HCT116 (cell line): ENCODE measurements at regions not wholly inside any gene's neighbourhood (a gene's known extent, or its start where the extent isn't known, plus 50 kb on each side); places are given as distances from the start of the nearest gene placed in this dataset.

Experiments
- ATAC-seq: fragments of 200-7000 bp; cut with Tn5 transposase; 2 replicates; pipeline ENCODE4 v1.9.1; 2020; ENCODE audit warnings: mild to moderate bottlenecking, moderate library complexity
- BruUV-seq: library from RNA; stranded (reverse); fragments of 400-500 nt; replicated peaks from 2 replicates; lab custom pipeline; 2021; lab: Mats Ljungman, UMichigan
- CTCF ChIA-PET: fragments of 300-600 bp; sonication (Branson Sonifier 250); formaldehyde crosslinking; loops from one replicate; lab custom pipeline; 2021; ENCODE audit warnings: antibody characterized with exemption; lab: Charles Lee
- POLR2A ChIA-PET: fragments of 300-600, 350-600 bp; sonication (Branson Sonifier 250); formaldehyde crosslinking; loops from one replicate; lab custom pipeline; 2021; ENCODE audit warnings: antibody characterized with exemption; lab: Charles Lee
- RAD21 ChIA-PET, 2 experiments: fragments of 300-600 bp; sonication (Branson Sonifier 250); formaldehyde crosslinking; loops; one replicate each; lab custom pipeline; 2023; ENCODE audit warnings: low total read pairs in 2 of 2; ENCODE audit not compliant: uncharacterized antibody in 2 of 2, unreplicated experiment in 2 of 2, low non-redundant PET in 1 of 2; lab: Charles Lee
- DNase-seq: peaks from one replicate; pipeline ENCODE4 v3.0.0-alpha.2; 2010; ENCODE audit warnings: low read depth, low spot score
- H2AFZ ChIP-seq: fragments of 200-600 bp; shearing (Covaris generic), sonication (generic); 2 replicates; pipeline ENCODE4 v1.6.1; 2017; ENCODE audit warnings: low read depth, mixed run types, mixed read lengths, antibody characterized with exemption, low read length; ENCODE audit not compliant: poor library complexity, severe bottlenecking
- H3K27ac ChIP-seq: 2 replicates; pipeline ENCODE4 v1.5.1; 2012; ENCODE audit warnings: low read depth, low read length
- H3K27me3 ChIP-seq: fragments of 200-600 bp; sonication (generic); 2 replicates; pipeline ENCODE4 v1.6.1; 2016; ENCODE audit warnings: mixed run types, low read length, mixed read lengths; ENCODE audit not compliant: insufficient read depth
- H3K36me3 ChIP-seq, 2 experiments: fragments of 200-500 bp in 1 of 2; fragments of 200-600 bp in 1 of 2; sonication (Bioruptor generic) in 1 of 2; sonication (generic) in 1 of 2; 2 replicates each; pipeline versions ENCODE4 v1.5.1 to v1.6.1; 2014 to 2016; ENCODE audit warnings: low read length in 2 of 2, inconsistent platforms in 1 of 2, mixed read lengths in 1 of 2, mixed run types in 1 of 2; ENCODE audit not compliant: insufficient read depth in 2 of 2, control insufficient read depth in 1 of 2
- H3K4me1 ChIP-seq, 2 experiments: fragments of 200-600 bp in 1 of 2; sonication (generic) in 1 of 2; 2 replicates each; pipeline versions ENCODE4 v1.5.1 to v1.6.1; 2012 to 2017; ENCODE audit warnings: low read length in 2 of 2, inconsistent platforms in 1 of 2, mild to moderate bottlenecking in 1 of 2, mixed read lengths in 1 of 2, mixed run types in 1 of 2, moderate library complexity in 1 of 2; ENCODE audit not compliant: insufficient read depth in 2 of 2, control insufficient read depth in 1 of 2
- H3K4me2 ChIP-seq: fragments of 200-600 bp; sonication (generic); 2 replicates; pipeline ENCODE4 v1.6.1; 2017; ENCODE audit warnings: mixed run types, low read length, mixed read lengths
- H3K4me3 ChIP-seq, 2 experiments: fragments of 200-600 bp in 1 of 2; sonication (generic) in 1 of 2; replicated peaks in 1 of 2; 2 replicates each; pipeline ENCODE4 v1.5.1; 2011 to 2016; ENCODE audit warnings: low read length in 2 of 2, control low read depth in 1 of 2, low read depth in 1 of 2, mild to moderate bottlenecking in 1 of 2, mixed read lengths in 1 of 2, mixed run types in 1 of 2
- H3K79me2 ChIP-seq: fragments of 200-600 bp; sonication (generic); 2 replicates; pipeline ENCODE4 v1.6.1; 2017; ENCODE audit warnings: mild to moderate bottlenecking, mixed run types, low read length, moderate library complexity, mixed read lengths; ENCODE audit not compliant: insufficient read depth
- H3K9ac ChIP-seq: fragments of 200-600 bp; sonication (generic); 2 replicates; pipeline ENCODE4 v1.6.1; 2016; ENCODE audit warnings: low read length, mixed read lengths
- H3K9me2 ChIP-seq: fragments of 200-600 bp; sonication (generic), shearing (Covaris generic); 2 replicates; pipeline ENCODE4 v1.6.1; 2017; ENCODE audit warnings: mixed run types, mild to moderate bottlenecking, moderate library complexity; ENCODE audit not compliant: insufficient read depth
- H3K9me3 ChIP-seq, 2 experiments: fragments of 200-500 bp in 1 of 2; fragments of 200-600 bp in 1 of 2; sonication (Bioruptor generic) in 1 of 2; sonication (generic) in 1 of 2; 2 replicates each; pipeline ENCODE4 v1.6.1; 2014 to 2017; ENCODE audit warnings: low read length in 2 of 2, mixed read lengths in 2 of 2, inconsistent platforms in 1 of 2, low read depth in 1 of 2, mild to moderate bottlenecking in 1 of 2, mixed run types in 1 of 2, moderate library complexity in 1 of 2; ENCODE audit not compliant: control insufficient read depth in 1 of 2, insufficient read depth in 1 of 2
- H4K20me1 ChIP-seq: fragments of 200-600 bp; sonication (generic), shearing (Covaris generic); 2 replicates; pipeline ENCODE4 v1.6.1; 2017; ENCODE audit warnings: mixed run types, mild to moderate bottlenecking, moderate library complexity; ENCODE audit not compliant: insufficient read depth
- CEBPB ChIP-seq: IDR thresholded peaks from 2 replicates; pipeline ENCODE4 v1.6.1; 2012; ENCODE audit warnings: low read depth
- CTCF ChIP-seq, 3 experiments: fragments of 200-600 bp in 1 of 3; sonication (generic) in 1 of 3; IDR thresholded peaks in 2 of 3; conservative IDR thresholded peaks in 1 of 3; 2 replicates each; pipeline ENCODE4 v1.5.1; 2012 to 2017; ENCODE audit warnings: low read depth in 2 of 3, low read length in 2 of 3, antibody characterized with exemption in 1 of 3, borderline replicate concordance in 1 of 3, control low read depth in 1 of 3, mild to moderate bottlenecking in 1 of 3, mixed read lengths in 1 of 3, mixed run types in 1 of 3, moderate library complexity in 1 of 3; ENCODE audit not compliant: insufficient read depth in 1 of 3
- ELF1 ChIP-seq: IDR thresholded peaks from 2 replicates; pipeline ENCODE4 v1.6.1; 2012; ENCODE audit warnings: low read depth, borderline replicate concordance
- EZH2phosphoT487 ChIP-seq: fragments of 200-600 bp; IDR thresholded peaks from 2 replicates; pipeline ENCODE4 v1.6.1; 2018; ENCODE audit warnings: antibody characterized with exemption, borderline replicate concordance
- FOSL1 ChIP-seq: IDR thresholded peaks from 2 replicates; pipeline ENCODE4 v1.6.1; 2012; ENCODE audit warnings: low read depth
- JUND ChIP-seq: IDR thresholded peaks from 2 replicates; pipeline ENCODE4 v1.6.1; 2012
- POLR2A ChIP-seq: IDR thresholded peaks from 2 replicates; pipeline ENCODE4 v1.7.0; 2011; ENCODE audit warnings: borderline replicate concordance; ENCODE audit not compliant: insufficient read depth, insufficient read length; ENCODE audit errors: extremely low read depth
- POLR2AphosphoS5 ChIP-seq: IDR thresholded peaks from 2 replicates; pipeline ENCODE4 v1.6.1; 2011; ENCODE audit warnings: mild to moderate bottlenecking, low read depth, low read length, moderate library complexity
- RAD21 ChIP-seq: IDR thresholded peaks from 2 replicates; pipeline ENCODE4 v1.6.1; 2012; ENCODE audit warnings: low read depth, mild to moderate bottlenecking
- REST ChIP-seq: IDR thresholded peaks from 2 replicates; pipeline ENCODE4 v1.6.1; 2012; ENCODE audit warnings: low read depth
- SP1 ChIP-seq: IDR thresholded peaks from 2 replicates; pipeline ENCODE4 v1.6.1; 2012; ENCODE audit warnings: low read depth
- TCF7L2 ChIP-seq: IDR thresholded peaks from 2 replicates; pipeline ENCODE4 v1.7.0; 2011; ENCODE audit warnings: borderline replicate concordance, inconsistent platforms; ENCODE audit not compliant: insufficient read depth, insufficient read length; ENCODE audit errors: extremely low read depth
- YY1 ChIP-seq: IDR thresholded peaks from 2 replicates; pipeline ENCODE4 v1.6.1; 2011; ENCODE audit warnings: low read length, low read depth, moderate library complexity, mild to moderate bottlenecking; ENCODE audit not compliant: insufficient replicate concordance; ENCODE audit errors: extremely low read depth
- ZBTB33 ChIP-seq: IDR thresholded peaks from 2 replicates; pipeline ENCODE4 v1.6.1; 2011; ENCODE audit warnings: mild to moderate bottlenecking, low read length, moderate library complexity; ENCODE audit not compliant: insufficient replicate concordance; ENCODE audit errors: extremely low read depth
- intact Hi-C: fragments of 100-400 bp; cut with micrococcal nuclease; formaldehyde crosslinking; loops from 2 replicates; pipeline ENCODE4 v1.10.0; 2022

- TF ChIP-seq TCF7L2 = no peak
- no peak for TF ChIP-seq SP1
- TF ChIP-seq POLR2A = no peak
- no peak for TF ChIP-seq JUND
- no peak for TF ChIP-seq CEBPB
- TF ChIP-seq REST = no peak
- TF ChIP-seq POLR2AphosphoS5 = no peak
- TF ChIP-seq FOSL1 = no peak
- TF ChIP-seq ELF1 = no peak
- TF ChIP-seq ZBTB33 = no peak
- no peak for TF ChIP-seq EZH2phosphoT487
- no peak for TF ChIP-seq CTCF (IDR thresholded peaks at IDR 0.05 in 2 of 3, conservative IDR thresholded peaks at IDR 0.05 in 1 of 3; ENCODE audit: borderline replicate concordance in 1 of 3, insufficient read depth in 1 of 3, low read depth in 2 of 3, low read length in 2 of 3)
- no peak for TF ChIP-seq RAD21
- no peak for TF ChIP-seq YY1
- TF ChIP-seq, all 23 proteins: peak for 0
- Histone ChIP-seq H3K4me2 (no peak overlapping the region), H3K9me2 (no peaks in the 10 kb centered on the region), H3K36me3 (no peaks in the 10 kb centered on the region), H3K4me3 (no peak overlapping the region), H3K27me3 (no peaks in the 10 kb centered on the region), H2AFZ (no peak overlapping the region), H3K4me1 (no peaks in the 10 kb centered on the region), H3K9ac (no peak overlapping the region), H4K20me1 (no peaks in the 10 kb centered on the region), H3K79me2 (no peaks in the 10 kb centered on the region), H3K9me3 (no peaks in the 10 kb centered on the region), H3K27ac (no peak overlapping the region)
- POLR2A ChIA-PET = no interaction called here
- BruUV-seq = no TSS peak
- ATAC-seq (no peak), DNase-seq (no peak)
- CTCF ChIA-PET = no interaction called here
- RAD21 ChIA-PET = no interaction called here
- intact Hi-C loops = no loop called here
These were observed 108.0 kb downstream of the NUS1 start for GRCh38 chr6:117783279-117783678.
